HCT116 (cell line): ENCODE measurements at regions not wholly inside any gene's neighbourhood (a gene's known extent, or its start where the extent isn't known, plus 50 kb on each side); places are given as distances from the start of the nearest gene placed in this dataset.

Experiments used
- ATAC-seq: fragments of 200-7000 bp; cut with Tn5 transposase; 2 replicates; pipeline ENCODE4 v1.9.1; 2020; ENCODE audit warnings: mild to moderate bottlenecking, moderate library complexity
- BruUV-seq: library from RNA; stranded (reverse); fragments of 400-500 nt; replicated peaks from 2 replicates; lab custom pipeline; 2021; lab: Mats Ljungman, UMichigan
- CTCF ChIA-PET: fragments of 300-600 bp; sonication (Branson Sonifier 250); formaldehyde crosslinking; loops from one replicate; lab custom pipeline; 2021; ENCODE audit warnings: antibody characterized with exemption; lab: Charles Lee
- POLR2A ChIA-PET: fragments of 300-600, 350-600 bp; sonication (Branson Sonifier 250); formaldehyde crosslinking; loops from one replicate; lab custom pipeline; 2021; ENCODE audit warnings: antibody characterized with exemption; lab: Charles Lee
- RAD21 ChIA-PET, 2 experiments: fragments of 300-600 bp; sonication (Branson Sonifier 250); formaldehyde crosslinking; loops; one replicate each; lab custom pipeline; 2023; ENCODE audit warnings: low total read pairs in 2 of 2; ENCODE audit not compliant: uncharacterized antibody in 2 of 2, unreplicated experiment in 2 of 2, low non-redundant PET in 1 of 2; lab: Charles Lee
- DNase-seq: peaks from one replicate; pipeline ENCODE4 v3.0.0-alpha.2; 2010; ENCODE audit warnings: low read depth, low spot score
- H2AFZ ChIP-seq: fragments of 200-600 bp; shearing (Covaris generic), sonication (generic); 2 replicates; pipeline ENCODE4 v1.6.1; 2017; ENCODE audit warnings: low read depth, mixed run types, mixed read lengths, antibody characterized with exemption, low read length; ENCODE audit not compliant: poor library complexity, severe bottlenecking
- H3K27ac ChIP-seq: 2 replicates; pipeline ENCODE4 v1.5.1; 2012; ENCODE audit warnings: low read depth, low read length
- H3K27me3 ChIP-seq: fragments of 200-600 bp; sonication (generic); 2 replicates; pipeline ENCODE4 v1.6.1; 2016; ENCODE audit warnings: mixed run types, low read length, mixed read lengths; ENCODE audit not compliant: insufficient read depth
- H3K36me3 ChIP-seq, 2 experiments: fragments of 200-500 bp in 1 of 2; fragments of 200-600 bp in 1 of 2; sonication (Bioruptor generic) in 1 of 2; sonication (generic) in 1 of 2; 2 replicates each; pipeline versions ENCODE4 v1.5.1 to v1.6.1; 2014 to 2016; ENCODE audit warnings: low read length in 2 of 2, inconsistent platforms in 1 of 2, mixed read lengths in 1 of 2, mixed run types in 1 of 2; ENCODE audit not compliant: insufficient read depth in 2 of 2, control insufficient read depth in 1 of 2
- H3K4me1 ChIP-seq, 2 experiments: fragments of 200-600 bp in 1 of 2; sonication (generic) in 1 of 2; 2 replicates each; pipeline versions ENCODE4 v1.5.1 to v1.6.1; 2012 to 2017; ENCODE audit warnings: low read length in 2 of 2, inconsistent platforms in 1 of 2, mild to moderate bottlenecking in 1 of 2, mixed read lengths in 1 of 2, mixed run types in 1 of 2, moderate library complexity in 1 of 2; ENCODE audit not compliant: insufficient read depth in 2 of 2, control insufficient read depth in 1 of 2
- H3K4me2 ChIP-seq: fragments of 200-600 bp; sonication (generic); 2 replicates; pipeline ENCODE4 v1.6.1; 2017; ENCODE audit warnings: mixed run types, low read length, mixed read lengths
- H3K4me3 ChIP-seq, 2 experiments: fragments of 200-600 bp in 1 of 2; sonication (generic) in 1 of 2; replicated peaks in 1 of 2; 2 replicates each; pipeline ENCODE4 v1.5.1; 2011 to 2016; ENCODE audit warnings: low read length in 2 of 2, control low read depth in 1 of 2, low read depth in 1 of 2, mild to moderate bottlenecking in 1 of 2, mixed read lengths in 1 of 2, mixed run types in 1 of 2
- H3K79me2 ChIP-seq: fragments of 200-600 bp; sonication (generic); 2 replicates; pipeline ENCODE4 v1.6.1; 2017; ENCODE audit warnings: mild to moderate bottlenecking, mixed run types, low read length, moderate library complexity, mixed read lengths; ENCODE audit not compliant: insufficient read depth
- H3K9ac ChIP-seq: fragments of 200-600 bp; sonication (generic); 2 replicates; pipeline ENCODE4 v1.6.1; 2016; ENCODE audit warnings: low read length, mixed read lengths
- H3K9me2 ChIP-seq: fragments of 200-600 bp; sonication (generic), shearing (Covaris generic); 2 replicates; pipeline ENCODE4 v1.6.1; 2017; ENCODE audit warnings: mixed run types, mild to moderate bottlenecking, moderate library complexity; ENCODE audit not compliant: insufficient read depth
- H3K9me3 ChIP-seq, 2 experiments: fragments of 200-500 bp in 1 of 2; fragments of 200-600 bp in 1 of 2; sonication (Bioruptor generic) in 1 of 2; sonication (generic) in 1 of 2; 2 replicates each; pipeline ENCODE4 v1.6.1; 2014 to 2017; ENCODE audit warnings: low read length in 2 of 2, mixed read lengths in 2 of 2, inconsistent platforms in 1 of 2, low read depth in 1 of 2, mild to moderate bottlenecking in 1 of 2, mixed run types in 1 of 2, moderate library complexity in 1 of 2; ENCODE audit not compliant: control insufficient read depth in 1 of 2, insufficient read depth in 1 of 2
- H4K20me1 ChIP-seq: fragments of 200-600 bp; sonication (generic), shearing (Covaris generic); 2 replicates; pipeline ENCODE4 v1.6.1; 2017; ENCODE audit warnings: mixed run types, mild to moderate bottlenecking, moderate library complexity; ENCODE audit not compliant: insufficient read depth
- CBX3 ChIP-seq: IDR thresholded peaks from 2 replicates; pipeline ENCODE4 v1.6.1; 2012; ENCODE audit warnings: low read depth
- POLR2A ChIP-seq: IDR thresholded peaks from 2 replicates; pipeline ENCODE4 v1.7.0; 2011; ENCODE audit warnings: borderline replicate concordance; ENCODE audit not compliant: insufficient read depth, insufficient read length; ENCODE audit errors: extremely low read depth
- POLR2AphosphoS5 ChIP-seq: IDR thresholded peaks from 2 replicates; pipeline ENCODE4 v1.6.1; 2011; ENCODE audit warnings: mild to moderate bottlenecking, low read depth, low read length, moderate library complexity
- SIN3A ChIP-seq: IDR thresholded peaks from 2 replicates; pipeline ENCODE4 v1.6.1; 2012; ENCODE audit warnings: low read depth
- SP1 ChIP-seq: IDR thresholded peaks from 2 replicates; pipeline ENCODE4 v1.6.1; 2012; ENCODE audit warnings: low read depth
- SRF ChIP-seq: IDR thresholded peaks from 2 replicates; pipeline ENCODE4 v1.6.1; 2012; ENCODE audit warnings: low read depth
- YY1 ChIP-seq: IDR thresholded peaks from 2 replicates; pipeline ENCODE4 v1.6.1; 2011; ENCODE audit warnings: low read length, low read depth, moderate library complexity, mild to moderate bottlenecking; ENCODE audit not compliant: insufficient replicate concordance; ENCODE audit errors: extremely low read depth
- ZNF274 ChIP-seq: fragments of 200-500 bp; sonication (Bioruptor generic); IDR thresholded peaks from 2 replicates; pipeline ENCODE4 v1.6.1; 2014; ENCODE audit warnings: mild to moderate bottlenecking, low read depth, low read length, inconsistent platforms
- intact Hi-C: fragments of 100-400 bp; cut with micrococcal nuclease; formaldehyde crosslinking; loops from 2 replicates; pipeline ENCODE4 v1.10.0; 2022
- TF ChIP-seq, protein P1 (sequence below): IDR thresholded peaks from 2 replicates; pipeline ENCODE4 v1.6.1; 2012; ENCODE audit warnings: low read depth
- TF ChIP-seq, protein P2 (sequence below): IDR thresholded peaks from 2 replicates; pipeline ENCODE4 v1.6.1; 2012

DNA sequence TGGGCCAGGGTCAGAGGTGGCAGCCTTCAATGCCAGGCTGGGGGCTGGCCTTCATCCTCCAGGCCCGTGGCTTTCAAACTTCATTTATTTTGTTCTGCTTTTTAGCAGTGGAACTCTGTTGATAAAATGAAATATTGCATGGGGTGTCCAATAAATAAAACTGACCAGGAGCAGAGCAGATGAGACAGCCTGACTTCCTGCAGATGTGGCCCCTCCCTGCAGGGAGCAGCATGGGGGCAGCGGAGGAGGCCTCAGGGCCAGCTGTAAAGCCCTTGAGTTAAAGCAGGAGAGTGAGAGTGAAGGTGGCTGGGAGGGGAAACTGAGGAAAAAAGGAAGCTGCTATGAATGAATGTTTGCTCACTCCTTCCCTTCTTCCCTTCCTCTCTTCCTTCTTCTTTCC lies 120.3 kb downstream of the RPAP3 start:
- intact Hi-C loops: no loop called here
- no peaks in the 10 kb centered on the region for H3K9me3 ChIP-seq
- ATAC-seq (no peak), DNase-seq (no peak)
- H2AFZ ChIP-seq: no peak overlapping the region
- H3K4me1 ChIP-seq: no peaks in the 10 kb centered on the region
- no peaks in the 10 kb centered on the region for H4K20me1 ChIP-seq
- BruUV-seq: no TSS peak
- H3K4me3 ChIP-seq: no peak overlapping the region
- POLR2A ChIA-PET: no interaction called here
- no peak overlapping the region for H3K4me2 ChIP-seq
- no peaks in the 10 kb centered on the region for H3K36me3 ChIP-seq
- no peak for TF ChIP-seq ZNF274
- TF ChIP-seq YY1: no peak
- TF ChIP-seq CBX3: no peak
- TF ChIP-seq, protein P1, sequence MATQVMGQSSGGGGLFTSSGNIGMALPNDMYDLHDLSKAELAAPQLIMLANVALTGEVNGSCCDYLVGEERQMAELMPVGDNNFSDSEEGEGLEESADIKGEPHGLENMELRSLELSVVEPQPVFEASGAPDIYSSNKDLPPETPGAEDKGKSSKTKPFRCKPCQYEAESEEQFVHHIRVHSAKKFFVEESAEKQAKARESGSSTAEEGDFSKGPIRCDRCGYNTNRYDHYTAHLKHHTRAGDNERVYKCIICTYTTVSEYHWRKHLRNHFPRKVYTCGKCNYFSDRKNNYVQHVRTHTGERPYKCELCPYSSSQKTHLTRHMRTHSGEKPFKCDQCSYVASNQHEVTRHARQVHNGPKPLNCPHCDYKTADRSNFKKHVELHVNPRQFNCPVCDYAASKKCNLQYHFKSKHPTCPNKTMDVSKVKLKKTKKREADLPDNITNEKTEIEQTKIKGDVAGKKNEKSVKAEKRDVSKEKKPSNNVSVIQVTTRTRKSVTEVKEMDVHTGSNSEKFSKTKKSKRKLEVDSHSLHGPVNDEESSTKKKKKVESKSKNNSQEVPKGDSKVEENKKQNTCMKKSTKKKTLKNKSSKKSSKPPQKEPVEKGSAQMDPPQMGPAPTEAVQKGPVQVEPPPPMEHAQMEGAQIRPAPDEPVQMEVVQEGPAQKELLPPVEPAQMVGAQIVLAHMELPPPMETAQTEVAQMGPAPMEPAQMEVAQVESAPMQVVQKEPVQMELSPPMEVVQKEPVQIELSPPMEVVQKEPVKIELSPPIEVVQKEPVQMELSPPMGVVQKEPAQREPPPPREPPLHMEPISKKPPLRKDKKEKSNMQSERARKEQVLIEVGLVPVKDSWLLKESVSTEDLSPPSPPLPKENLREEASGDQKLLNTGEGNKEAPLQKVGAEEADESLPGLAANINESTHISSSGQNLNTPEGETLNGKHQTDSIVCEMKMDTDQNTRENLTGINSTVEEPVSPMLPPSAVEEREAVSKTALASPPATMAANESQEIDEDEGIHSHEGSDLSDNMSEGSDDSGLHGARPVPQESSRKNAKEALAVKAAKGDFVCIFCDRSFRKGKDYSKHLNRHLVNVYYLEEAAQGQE: no peak
- no peak for TF ChIP-seq SP1
- TF ChIP-seq, protein P2, sequence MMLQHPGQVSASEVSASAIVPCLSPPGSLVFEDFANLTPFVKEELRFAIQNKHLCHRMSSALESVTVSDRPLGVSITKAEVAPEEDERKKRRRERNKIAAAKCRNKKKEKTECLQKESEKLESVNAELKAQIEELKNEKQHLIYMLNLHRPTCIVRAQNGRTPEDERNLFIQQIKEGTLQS: no peak
- no peak for TF ChIP-seq SIN3A
- no peak for TF ChIP-seq POLR2AphosphoS5
- TF ChIP-seq SRF: no peak
- TF ChIP-seq POLR2A: no peak
- TF ChIP-seq, all 23 proteins: peak for 0
- RAD21 ChIA-PET: no interaction called here
- Histone ChIP-seq H3K9me2 (no peaks in the 10 kb centered on the region), H3K27me3 (no peaks in the 10 kb centered on the region), H3K27ac (no peak overlapping the region), H3K9ac (no peak overlapping the region), H3K79me2 (no peaks in the 10 kb centered on the region)
- CTCF ChIA-PET: interaction anchor here (1.1 kb wide), 1 partner anchor 52 kb away, joined by 3 read pairs; no protein-coding TSS in a partner anchor
